ENCODE measurements at regions not wholly inside any gene's neighbourhood (a gene's known extent, or its start where the extent isn't known, plus 50 kb on each side); places are given as distances from the start of the nearest gene placed in this dataset.
A peak's percentile ranks its signal among the peaks of the same experiment; 100 is the strongest.

GRCh38 chr12:90260136-90260535, 551.5 kb upstream of the ATP2B1 start:
- DNase-seq (no peak), ATAC-seq (no peak)
- intact Hi-C loops (cut with DNase I, micrococcal nuclease), result no loop called here

GRCh38 chr12:90257927-90258624, 549.4 kb upstream of the ATP2B1 start:
- no peak for DNase-seq
- intact Hi-C loops (cut with DNase I, micrococcal nuclease), result no loop called here
- ATAC-seq, result no peak

- ATAC-seq (no peak), DNase-seq (no peak)
- intact Hi-C loops (cut with DNase I, micrococcal nuclease), result no loop called here
Measured at GRCh38 chr12:90254796-90255195, 546.2 kb upstream of the ATP2B1 start.

DNA sequence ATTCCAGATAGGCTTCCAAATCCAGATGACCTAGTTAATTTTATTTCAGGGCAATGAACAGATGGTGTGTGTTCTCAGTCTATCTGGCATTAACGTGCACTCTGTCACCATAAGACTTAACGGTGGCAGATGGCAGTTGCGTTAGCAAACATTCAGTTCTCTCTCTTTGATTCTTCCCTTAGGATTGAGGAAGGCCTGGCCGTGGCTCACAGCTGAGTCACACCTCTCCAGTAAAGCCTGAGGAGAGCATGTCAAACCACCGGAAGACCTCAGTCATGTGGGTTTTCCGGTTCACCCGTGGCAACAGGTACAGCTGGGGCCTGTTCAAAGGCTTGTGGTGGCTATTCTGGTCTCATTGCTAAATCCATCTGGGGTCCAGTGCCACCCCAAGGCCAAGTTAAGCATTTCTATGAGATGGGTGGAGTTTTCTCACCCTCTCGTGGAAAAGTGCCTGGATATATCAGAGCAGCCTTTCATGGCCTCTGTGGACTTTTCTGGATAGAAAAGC, 545.1 kb upstream of the ATP2B1 start:
- intact Hi-C loops (cut with DNase I, micrococcal nuclease), result no loop called here
- DNase-seq (peak; percentile 66 to 76), ATAC-seq (peak; percentile 98)

- ATAC-seq (no peak), DNase-seq (no peak)
- intact Hi-C loops (cut with DNase I, micrococcal nuclease), result no loop called here
Measured at GRCh38 chr12:90253136-90253535, 544.5 kb upstream of the ATP2B1 start.

- DNase-seq (no peak), ATAC-seq (no peak)
- intact Hi-C loops (cut with DNase I, micrococcal nuclease), result no loop called here
Measured at GRCh38 chr12:90250766-90251165, 542.1 kb upstream of the ATP2B1 start.

DNA sequence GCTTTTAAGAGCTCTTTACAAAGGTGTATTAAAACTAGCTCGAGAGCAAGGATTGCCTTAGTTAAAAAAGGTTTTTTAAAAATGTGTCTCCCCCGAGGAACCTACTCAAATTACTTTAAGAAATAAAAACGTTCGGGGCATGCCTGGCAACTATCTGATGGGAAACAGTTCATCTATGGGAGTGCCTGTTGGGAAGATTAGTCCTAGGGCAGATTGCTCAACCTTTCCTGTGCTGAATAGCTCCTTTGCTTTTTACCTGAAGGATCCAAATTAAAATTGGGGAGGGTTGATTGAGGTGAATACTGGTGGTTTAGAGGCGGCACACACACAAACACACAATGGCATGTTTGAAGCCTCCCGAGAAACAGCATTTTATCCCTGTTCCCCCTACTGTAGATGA, 541.4 kb upstream of the ATP2B1 start:
- no peak for ATAC-seq
- DNase-seq, result no peak
- intact Hi-C loops (cut with DNase I, micrococcal nuclease), result no loop called here

- DNase-seq (no peak), ATAC-seq (no peak)
- intact Hi-C loops (cut with DNase I, micrococcal nuclease), result no loop called here
Measured at GRCh38 chr12:90246688-90247087, 538.0 kb upstream of the ATP2B1 start.

DNA sequence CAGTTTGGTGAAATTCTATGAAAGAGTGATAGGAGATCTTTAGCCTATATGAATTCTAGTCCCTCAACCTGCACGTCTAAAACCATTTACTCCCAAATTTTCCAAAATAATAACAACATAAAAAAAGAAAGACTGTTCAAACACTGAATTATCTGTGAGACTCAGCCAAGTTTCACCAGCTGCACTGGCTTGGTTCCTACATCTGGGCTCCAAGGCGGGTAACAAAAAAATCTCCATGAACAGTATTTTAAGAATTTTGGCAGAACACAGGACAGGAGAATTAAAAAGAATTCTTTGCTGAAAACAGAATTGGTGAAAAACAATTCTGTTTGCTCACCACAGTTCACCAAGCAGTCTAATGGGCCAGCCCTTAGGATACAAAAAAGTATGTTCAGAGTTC, 536.8 kb upstream of the ATP2B1 start:
- DNase-seq, result no peak
- ATAC-seq, result no peak
- intact Hi-C loops (cut with DNase I, micrococcal nuclease), result no loop called here

GRCh38 chr12:90244232-90244631, 535.6 kb upstream of the ATP2B1 start:
- DNase-seq (no peak), ATAC-seq (no peak)
- intact Hi-C loops (cut with DNase I, micrococcal nuclease), result no loop called here

DNA sequence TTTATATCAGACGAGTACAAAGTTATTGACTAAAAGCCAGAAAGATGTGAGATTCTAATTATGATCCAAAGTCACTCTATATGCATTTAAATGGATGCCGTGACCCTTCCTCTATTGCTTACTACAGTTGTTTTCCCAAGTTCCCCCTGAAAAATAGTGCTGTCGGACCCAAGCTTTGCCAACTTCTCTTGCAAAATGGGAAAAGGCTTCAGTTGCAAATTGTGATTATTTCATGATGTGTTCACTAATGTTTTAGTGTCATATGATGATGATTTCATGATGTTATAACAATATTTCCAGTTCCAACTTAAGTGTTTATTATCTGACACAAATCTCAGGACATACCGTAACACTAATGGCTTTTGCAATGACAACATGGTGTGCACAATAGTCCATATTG, 534.6 kb upstream of the ATP2B1 start:
- no peak for DNase-seq
- no peak for ATAC-seq
- intact Hi-C loops (cut with DNase I, micrococcal nuclease), result no loop called here

GRCh38 chr12:90239732-90240260, 531.2 kb upstream of the ATP2B1 start:
- intact Hi-C loops (cut with DNase I, micrococcal nuclease), result no loop called here
- DNase-seq (no peak), ATAC-seq (peak; percentile 99)

- no peak for DNase-seq
- ATAC-seq, result no peak
- intact Hi-C loops (cut with DNase I, micrococcal nuclease), result no loop called here
Measured at GRCh38 chr12:90238663-90239271, 530.1 kb upstream of the ATP2B1 start.

DNA sequence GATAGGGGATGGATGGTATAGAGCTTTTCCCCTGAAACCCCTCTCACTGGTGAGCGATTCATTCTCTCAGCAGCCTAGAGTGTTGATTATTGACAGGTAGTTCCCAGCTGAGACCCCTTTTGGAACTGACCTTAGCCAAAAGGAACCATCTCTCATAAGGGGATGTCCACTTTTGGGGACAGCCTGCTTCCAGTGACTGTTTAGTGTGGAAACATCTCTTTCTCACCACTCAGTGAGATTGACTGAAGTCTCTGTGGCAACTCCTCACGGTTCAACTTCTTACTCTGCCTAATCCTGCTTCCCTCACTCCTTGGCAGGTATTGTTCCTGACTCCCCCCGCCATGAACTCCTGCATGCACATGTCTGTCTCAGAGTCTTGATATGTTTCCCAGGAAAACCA, 529.2 kb upstream of the ATP2B1 start:
- no peak for DNase-seq
- intact Hi-C loops (cut with DNase I, micrococcal nuclease), result no loop called here
- ATAC-seq, result no peak

DNA sequence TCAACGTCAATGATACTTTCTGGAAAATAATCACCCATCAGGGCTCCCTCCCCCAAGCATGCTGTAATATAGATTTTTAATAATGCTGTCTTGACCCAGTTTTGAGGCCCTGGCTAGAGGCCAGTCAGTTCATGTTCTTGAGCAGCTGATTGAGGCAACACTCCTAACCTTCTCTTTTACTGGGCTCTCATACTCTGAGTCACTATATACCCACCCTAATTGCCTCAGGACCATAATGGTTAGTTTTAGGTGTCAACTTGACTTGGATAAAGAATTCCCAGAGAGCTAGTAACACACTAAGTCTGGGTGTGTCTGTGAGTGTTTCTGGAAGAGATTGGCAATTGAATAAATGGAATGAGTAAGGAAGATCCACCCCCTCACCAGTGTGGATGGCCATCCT, 527.0 kb upstream of the ATP2B1 start:
- intact Hi-C loops (cut with DNase I, micrococcal nuclease), result no loop called here
- ATAC-seq, result no peak
- DNase-seq, result no peak

- intact Hi-C loops (cut with DNase I, micrococcal nuclease), result no loop called here
- DNase-seq (no peak), ATAC-seq (no peak)
Measured at GRCh38 chr12:90234472-90234871, 525.8 kb upstream of the ATP2B1 start.

DNA sequence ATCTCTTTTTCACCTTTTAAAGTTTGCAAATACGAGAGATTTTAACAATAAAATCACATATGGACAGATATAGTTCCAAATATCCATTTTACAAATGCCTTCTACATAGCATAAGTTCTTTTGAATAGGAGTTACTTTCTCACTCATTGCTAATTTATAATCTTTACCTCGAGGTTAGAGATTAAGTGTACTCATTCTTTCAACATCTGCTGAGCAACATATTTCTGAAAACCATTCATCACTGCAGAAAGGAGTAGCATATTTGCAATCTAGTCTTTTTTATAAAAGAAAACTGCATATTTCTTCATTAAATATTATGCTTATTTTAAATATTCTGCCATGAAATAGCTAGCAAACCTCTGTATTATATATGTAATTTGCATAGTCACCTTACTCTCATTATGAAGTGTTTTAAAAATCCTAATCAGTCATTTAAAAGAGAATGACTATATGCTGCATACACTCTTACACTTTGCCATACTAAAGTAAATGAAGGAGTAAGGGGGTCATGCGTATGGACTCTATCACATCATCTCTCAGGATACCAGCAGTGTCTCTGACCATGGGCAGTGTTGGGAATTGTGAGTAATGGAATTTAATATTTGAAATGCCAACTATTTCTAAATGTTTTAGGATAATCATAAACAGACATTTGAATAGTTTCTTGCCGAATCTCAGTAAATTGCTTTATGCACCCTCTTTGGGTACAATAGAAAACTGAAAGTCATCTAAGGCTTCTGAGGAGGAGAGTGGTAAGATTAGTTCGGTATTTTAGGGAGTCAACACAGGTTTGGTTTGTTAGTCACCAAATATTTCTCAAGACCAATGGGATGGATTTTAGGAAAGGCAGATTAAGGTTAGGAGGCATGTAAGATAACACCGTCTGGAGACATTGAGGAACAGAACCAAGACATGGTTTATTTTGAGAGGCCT, 524.8 kb upstream of the ATP2B1 start:
- ATAC-seq (no peak), DNase-seq (no peak)
- intact Hi-C loops (cut with DNase I, micrococcal nuclease), result no loop called here

- intact Hi-C loops (cut with DNase I, micrococcal nuclease), result no loop called here
- ATAC-seq (no peak), DNase-seq (no peak)
Measured at GRCh38 chr12:90229407-90230170, 521.0 kb upstream of the ATP2B1 start.

DNA sequence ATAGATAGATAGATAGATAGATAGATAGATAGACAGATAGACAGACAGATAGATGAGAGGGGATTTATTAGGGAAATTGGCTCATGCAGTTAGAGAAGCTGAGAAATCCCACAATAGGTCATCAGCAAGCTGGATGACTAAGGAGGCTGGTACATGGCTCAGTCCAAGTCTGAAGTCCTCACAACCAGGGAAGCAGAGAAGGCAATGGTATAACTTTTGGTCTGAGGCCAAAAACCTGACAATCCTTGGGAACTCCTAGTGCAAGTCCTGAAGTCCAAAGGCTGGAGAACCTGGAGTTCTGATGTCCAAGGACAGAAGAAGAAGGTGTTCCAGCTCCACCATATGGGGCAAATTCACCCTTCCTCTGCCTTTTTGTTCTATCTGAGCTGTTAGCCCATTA, 517.6 kb upstream of the ATP2B1 start:
- ATAC-seq, result peak; percentile 46
- intact Hi-C loops (cut with DNase I, micrococcal nuclease), result no loop called here
- DNase-seq, result no peak
